ENCODE measurements at regions not wholly inside any gene's neighbourhood (a gene's known extent, or its start where the extent isn't known, plus 50 kb on each side); places are given as distances from the start of the nearest gene placed in this dataset.

DNA sequence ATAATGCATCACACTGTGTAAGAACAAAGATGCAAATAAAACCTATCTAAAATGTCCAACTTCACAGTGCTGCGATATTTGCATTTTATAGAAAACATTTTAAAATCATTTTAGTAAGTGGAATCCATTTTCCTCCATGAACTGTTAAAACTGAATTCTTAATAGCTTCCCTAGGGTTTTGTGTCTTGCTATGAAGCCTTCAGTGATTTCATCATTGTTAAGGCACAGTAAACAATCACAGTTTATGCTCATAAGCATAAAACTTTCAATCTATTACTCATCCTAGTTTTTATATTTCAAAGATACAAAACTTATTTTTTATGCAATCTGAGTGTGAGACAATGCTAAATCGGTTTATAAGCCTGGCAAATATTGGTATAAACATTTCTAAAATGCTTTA is 509.7 kb downstream of the TUSC7 start:
- Mint-ChIP-seq H3K9me3 (no peaks in the 10 kb centered on the region), H3K27me3 (no peaks in the 10 kb centered on the region), H3K4me1 (no peaks in the 10 kb centered on the region), H3K36me3 (no peaks in the 10 kb centered on the region), H3K4me3 (no peak overlapping the region), H3K27ac (no peak overlapping the region)

DNA sequence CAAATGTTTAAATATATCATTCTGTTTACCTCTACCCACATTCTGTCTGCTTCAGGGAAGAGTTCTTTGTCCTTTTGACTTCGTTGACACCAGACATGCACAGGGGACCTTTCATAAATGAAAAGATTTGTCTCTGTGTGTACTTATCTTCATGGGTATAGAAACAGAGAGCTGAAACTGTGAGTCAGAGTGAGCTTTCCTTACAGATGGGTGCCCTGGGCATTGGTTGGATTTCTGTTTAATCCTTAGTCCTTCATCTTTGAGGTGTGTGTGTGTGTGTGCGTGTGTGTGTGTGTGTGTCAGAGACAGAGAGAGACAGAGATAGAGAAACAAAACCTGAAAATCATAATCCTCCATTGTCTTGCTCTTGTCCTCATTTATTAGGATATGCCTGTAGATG is 517.4 kb downstream of the TUSC7 start:
- Mint-ChIP-seq H3K36me3 (no peaks in the 10 kb centered on the region), H3K4me1 (no peaks in the 10 kb centered on the region), H3K4me3 (no peak overlapping the region), H3K27ac (no peak overlapping the region), H3K9me3 (no peaks in the 10 kb centered on the region), H3K27me3 (no peaks in the 10 kb centered on the region)

DNA sequence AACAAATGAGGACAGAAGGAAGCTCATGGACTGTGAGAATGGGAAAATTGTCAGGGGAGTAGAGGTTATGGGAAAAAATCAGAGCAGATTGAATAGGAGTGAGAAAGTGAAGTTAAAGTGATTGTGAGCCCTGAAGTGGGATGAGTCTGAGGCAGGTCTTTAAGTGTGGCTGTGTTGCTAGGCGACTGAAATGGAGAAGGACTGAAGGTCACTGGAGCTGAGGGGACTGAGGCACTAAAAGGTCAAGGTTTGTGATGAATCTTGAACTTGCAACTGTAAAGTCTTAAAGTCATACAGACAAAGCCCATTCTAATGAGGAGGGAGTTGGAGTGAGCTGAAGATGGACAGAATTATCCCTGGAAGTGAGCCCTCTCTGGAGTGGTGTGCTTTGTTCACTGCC is 518.9 kb downstream of the TUSC7 start:
- Mint-ChIP-seq H3K27ac (no peak overlapping the region), H3K9me3 (peaks cover 4% of the 10 kb centered on the region), H3K4me3 (no peak overlapping the region), H3K27me3 (no peaks in the 10 kb centered on the region), H3K4me1 (no peaks in the 10 kb centered on the region), H3K36me3 (no peaks in the 10 kb centered on the region)

DNA sequence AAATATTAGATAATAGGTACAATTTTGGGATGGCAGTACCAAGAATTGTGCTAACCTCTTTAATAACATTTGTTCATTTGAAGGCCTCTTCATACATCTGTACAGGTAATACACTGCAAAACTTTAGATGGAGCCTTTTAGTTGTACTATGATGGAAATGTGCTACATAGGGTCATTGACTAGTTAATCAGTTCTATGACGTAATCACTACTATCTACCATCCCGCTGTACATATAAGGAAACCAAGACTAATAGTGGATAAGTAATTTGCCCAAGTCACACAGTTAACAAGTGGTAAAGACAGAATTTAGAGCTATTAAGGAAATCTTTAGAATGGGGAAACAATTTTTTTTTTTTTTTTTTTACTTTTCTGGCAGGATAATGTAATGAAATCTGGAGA is 521.3 kb downstream of the TUSC7 start:
- H3K36me3 Mint-ChIP-seq: no peaks in the 10 kb centered on the region
- peaks cover 4% of the 10 kb centered on the region for H3K9me3 Mint-ChIP-seq
- no peak overlapping the region for H3K27ac Mint-ChIP-seq
- H3K4me3 Mint-ChIP-seq: no peak overlapping the region
- no peaks in the 10 kb centered on the region for H3K4me1 Mint-ChIP-seq
- no peaks in the 10 kb centered on the region for H3K27me3 Mint-ChIP-seq

DNA sequence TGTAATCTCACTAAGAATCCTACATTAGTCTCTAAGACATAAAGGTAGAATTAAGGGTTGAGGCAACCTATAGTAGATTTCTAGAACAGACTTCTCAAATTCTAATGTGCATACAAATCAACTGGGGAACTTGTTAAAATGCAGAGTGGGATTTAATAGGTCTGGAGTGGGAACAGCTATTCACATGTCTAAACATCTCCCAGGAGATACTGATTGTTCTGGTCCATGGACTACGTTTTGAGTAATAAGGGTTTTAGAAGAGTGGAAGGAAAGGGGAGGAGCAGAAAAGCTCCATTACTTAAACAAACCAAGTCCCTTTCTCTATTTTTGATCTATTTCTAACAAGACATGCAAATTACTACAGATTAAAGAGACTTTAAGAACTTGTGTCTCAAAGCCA is 524.8 kb downstream of the TUSC7 start:
- Mint-ChIP-seq H3K36me3 (no peaks in the 10 kb centered on the region), H3K9me3 (peaks cover 4% of the 10 kb centered on the region), H3K27me3 (no peaks in the 10 kb centered on the region), H3K27ac (no peak overlapping the region), H3K4me1 (no peaks in the 10 kb centered on the region), H3K4me3 (no peak overlapping the region)

DNA sequence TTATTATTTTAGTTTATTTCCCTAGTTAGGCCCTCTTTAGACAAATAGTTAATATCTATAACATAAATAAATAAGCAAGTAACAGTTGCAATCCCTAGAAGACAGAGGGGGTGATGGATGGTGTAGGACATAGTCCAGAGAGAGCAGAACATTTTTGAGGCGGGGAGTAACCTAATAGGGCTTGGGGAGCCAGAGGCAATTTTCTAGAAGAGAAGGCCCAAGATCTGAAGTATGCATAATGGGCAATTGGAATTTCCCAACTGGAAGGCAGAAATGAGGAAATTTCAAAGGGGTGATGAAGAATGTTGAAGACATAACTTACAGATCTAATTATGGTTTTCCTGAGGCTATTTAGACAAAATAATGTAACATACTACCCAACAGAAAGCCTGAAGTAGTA is 525.7 kb downstream of the TUSC7 start:
- Mint-ChIP-seq H3K4me1 (no peaks in the 10 kb centered on the region), H3K27me3 (no peaks in the 10 kb centered on the region), H3K9me3 (peaks cover 4% of the 10 kb centered on the region), H3K27ac (no peak overlapping the region), H3K4me3 (no peak overlapping the region), H3K36me3 (no peaks in the 10 kb centered on the region)

DNA sequence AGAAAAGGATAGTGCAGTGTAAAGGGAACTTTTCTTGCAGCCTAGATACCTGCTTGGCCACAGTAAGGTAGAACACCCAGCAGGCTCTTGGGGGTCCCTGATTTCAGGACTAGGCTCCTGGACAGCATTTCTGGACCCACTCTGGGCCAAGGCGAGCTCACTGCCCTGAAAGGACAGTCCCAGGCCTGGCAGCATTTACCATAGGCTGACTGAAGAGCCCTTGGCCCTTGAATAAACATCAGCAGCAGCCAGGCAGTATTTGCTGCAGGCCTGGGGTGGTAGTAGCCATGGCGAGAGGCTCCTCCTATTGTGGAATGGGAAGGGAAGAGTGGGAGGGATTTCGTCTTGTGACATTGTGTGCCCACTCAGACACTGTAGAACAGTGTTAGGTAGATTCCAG is 529.2 kb downstream of the TUSC7 start:
- no peaks in the 10 kb centered on the region for H3K27me3 Mint-ChIP-seq
- no peak overlapping the region for H3K27ac Mint-ChIP-seq

DNA sequence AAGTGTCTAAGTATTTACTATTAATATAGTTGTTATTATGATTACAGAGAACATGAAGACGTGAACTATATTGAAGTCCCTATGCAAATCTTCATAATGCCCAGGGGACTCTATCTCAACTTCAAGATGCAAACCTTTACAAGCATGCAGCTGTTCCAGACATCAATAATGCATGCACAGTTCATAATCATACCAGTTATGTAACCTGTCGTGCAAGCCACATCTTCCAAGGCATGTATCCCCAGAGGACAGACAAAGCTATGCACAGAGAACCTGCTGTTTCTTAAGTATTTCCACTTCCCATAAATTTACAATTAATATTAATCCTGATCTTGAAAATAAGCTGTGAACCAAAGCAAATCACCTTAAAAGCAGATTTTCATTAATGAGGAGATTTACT is 534.1 kb downstream of the TUSC7 start:
- no peak overlapping the region for H3K27ac Mint-ChIP-seq
- H3K36me3 Mint-ChIP-seq: no peaks in the 10 kb centered on the region
- H3K27me3 Mint-ChIP-seq: no peaks in the 10 kb centered on the region
- H3K4me3 Mint-ChIP-seq: no peak overlapping the region
- no peaks in the 10 kb centered on the region for H3K9me3 Mint-ChIP-seq
- H3K4me1 Mint-ChIP-seq: no peaks in the 10 kb centered on the region

More for the DNA sequence above, 529.2 kb downstream of the TUSC7 start:
- Mint-ChIP-seq H3K36me3 (no peaks in the 10 kb centered on the region), H3K9me3 (no peaks in the 10 kb centered on the region), H3K4me3 (no peak overlapping the region), H3K4me1 (no peaks in the 10 kb centered on the region)

DNA sequence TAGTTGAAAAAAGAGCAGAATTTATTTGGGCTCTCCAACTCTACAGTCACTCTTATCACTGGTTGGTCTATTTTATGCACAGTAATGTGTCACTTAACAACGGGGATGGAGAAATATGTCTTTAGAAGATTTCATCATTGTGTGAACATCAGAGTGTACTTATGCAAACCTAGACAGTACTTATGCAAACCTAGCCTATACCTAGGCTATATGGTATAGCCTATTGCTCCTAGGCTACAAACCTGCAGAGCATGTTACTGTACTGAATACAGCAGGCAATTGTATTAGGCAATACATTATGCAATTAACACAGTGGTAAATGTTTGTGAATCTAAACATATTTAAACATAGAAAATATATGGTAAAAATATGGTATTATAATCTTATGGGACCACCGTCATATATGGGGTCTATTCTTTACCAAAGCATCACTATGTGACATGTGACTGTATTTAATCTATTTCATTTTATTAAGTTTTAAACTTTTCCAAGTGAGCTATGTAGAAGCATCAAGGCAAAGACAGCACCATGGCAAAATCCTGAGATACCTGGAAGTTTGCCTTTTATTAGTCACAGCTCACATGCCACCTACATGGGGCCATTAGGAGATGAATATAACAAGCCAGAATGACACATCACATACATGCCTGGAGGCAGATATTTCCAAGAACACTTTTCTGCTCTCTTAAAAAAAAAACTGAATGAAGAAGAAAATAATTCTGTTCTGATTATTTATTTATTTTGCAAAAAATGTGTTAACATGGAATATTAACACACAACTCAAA is 537.4 kb downstream of the TUSC7 start:
- H3K4me1 Mint-ChIP-seq: no peaks in the 10 kb centered on the region
- no peaks in the 10 kb centered on the region for H3K36me3 Mint-ChIP-seq
- H3K27me3 Mint-ChIP-seq: no peaks in the 10 kb centered on the region
- H3K27ac Mint-ChIP-seq: no peak overlapping the region
- H3K4me3 Mint-ChIP-seq: no peak overlapping the region
- H3K9me3 Mint-ChIP-seq: peaks cover 4% of the 10 kb centered on the region

DNA sequence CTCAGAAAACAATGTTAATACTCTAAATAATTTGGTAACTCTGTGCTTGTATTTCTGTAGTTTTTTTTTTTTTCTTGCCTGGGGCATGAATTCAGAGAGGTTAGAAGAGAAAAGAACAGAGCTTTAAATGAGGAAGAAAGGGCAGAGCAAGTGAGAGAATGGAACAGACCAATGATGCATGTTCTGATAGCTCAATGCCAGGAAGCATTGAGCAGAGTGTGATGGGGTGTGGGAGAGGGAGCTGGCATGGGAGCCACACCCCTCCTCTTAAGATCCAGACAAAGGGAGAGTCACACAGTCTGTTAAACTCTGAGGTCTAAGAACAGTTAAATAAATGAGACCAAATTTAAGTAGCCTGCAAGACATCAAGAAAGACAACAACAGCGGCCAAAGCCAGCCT is 538.6 kb downstream of the TUSC7 start:
- no peak overlapping the region for H3K27ac Mint-ChIP-seq
- H3K4me1 Mint-ChIP-seq: no peaks in the 10 kb centered on the region
- no peaks in the 10 kb centered on the region for H3K27me3 Mint-ChIP-seq
- H3K36me3 Mint-ChIP-seq: no peaks in the 10 kb centered on the region
- peaks cover 4% of the 10 kb centered on the region for H3K9me3 Mint-ChIP-seq
- H3K4me3 Mint-ChIP-seq: no peak overlapping the region

DNA sequence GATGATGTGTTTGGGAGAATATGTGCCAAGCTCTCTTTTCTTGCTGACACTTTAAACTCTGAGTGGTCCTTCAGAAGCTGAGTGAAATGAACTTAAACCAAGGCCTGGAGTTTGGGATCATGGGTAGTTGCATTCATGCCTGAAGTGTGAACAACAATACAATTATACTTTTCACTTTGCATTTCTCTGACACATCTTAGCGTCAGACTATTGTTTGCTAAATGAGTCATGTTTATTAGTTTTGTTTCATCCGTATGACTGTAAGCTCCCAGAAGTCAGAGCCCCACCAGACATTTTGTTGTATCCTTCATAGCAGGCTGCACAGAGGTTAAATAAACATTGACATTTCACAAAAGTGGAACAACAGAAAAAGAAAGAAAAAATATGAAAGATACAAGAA is 542.6 kb downstream of the TUSC7 start:
- Mint-ChIP-seq H3K36me3 (no peaks in the 10 kb centered on the region), H3K27me3 (no peaks in the 10 kb centered on the region), H3K4me3 (no peak overlapping the region), H3K4me1 (no peaks in the 10 kb centered on the region), H3K27ac (no peak overlapping the region), H3K9me3 (peaks cover 4% of the 10 kb centered on the region)

DNA sequence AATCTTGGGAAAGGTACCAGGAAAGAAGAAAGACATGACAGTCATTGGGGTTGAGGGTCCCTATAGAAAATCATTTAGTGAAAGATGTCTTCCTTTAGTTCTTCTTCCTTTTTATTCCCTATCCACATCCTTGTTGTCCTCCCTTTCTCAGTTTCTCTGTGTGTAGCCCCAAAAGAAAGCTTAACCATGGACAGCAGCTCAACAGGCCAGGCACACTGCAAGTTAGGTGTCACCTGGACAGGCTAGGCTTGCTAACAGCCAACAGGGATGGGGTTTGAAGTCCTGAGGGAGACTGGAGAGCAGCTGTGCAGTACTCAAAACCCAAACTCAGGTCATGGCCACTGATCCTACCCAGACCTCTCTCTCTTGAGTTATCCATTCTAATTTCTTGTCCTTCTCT is 543.1 kb downstream of the TUSC7 start:
- Mint-ChIP-seq H3K27ac (no peak overlapping the region), H3K36me3 (no peaks in the 10 kb centered on the region), H3K4me1 (no peaks in the 10 kb centered on the region), H3K9me3 (peaks cover 4% of the 10 kb centered on the region), H3K27me3 (no peaks in the 10 kb centered on the region), H3K4me3 (no peak overlapping the region)

DNA sequence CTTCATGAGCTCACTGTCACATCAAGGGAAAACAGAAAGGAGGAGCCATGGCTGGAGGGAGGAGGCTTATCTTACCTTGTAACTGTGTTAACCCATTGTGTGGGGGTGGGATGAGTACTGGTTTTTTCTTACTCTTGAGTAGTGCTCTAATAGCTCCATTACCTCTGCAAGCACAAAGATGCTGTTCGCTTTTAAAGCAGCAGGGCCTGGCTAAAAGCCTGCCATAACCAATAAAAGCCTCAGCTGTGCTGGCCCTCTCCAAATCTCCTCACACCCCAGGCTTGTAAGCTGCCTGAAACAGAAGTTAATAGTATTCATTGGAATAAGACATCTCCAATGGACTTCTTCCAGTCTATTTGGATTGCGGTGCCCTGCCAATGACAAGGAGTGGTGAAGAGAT is 544.1 kb downstream of the TUSC7 start:
- Mint-ChIP-seq H3K4me3 (no peak overlapping the region), H3K4me1 (no peaks in the 10 kb centered on the region), H3K36me3 (no peaks in the 10 kb centered on the region), H3K27me3 (no peaks in the 10 kb centered on the region), H3K27ac (no peak overlapping the region), H3K9me3 (peaks cover 4% of the 10 kb centered on the region)

DNA sequence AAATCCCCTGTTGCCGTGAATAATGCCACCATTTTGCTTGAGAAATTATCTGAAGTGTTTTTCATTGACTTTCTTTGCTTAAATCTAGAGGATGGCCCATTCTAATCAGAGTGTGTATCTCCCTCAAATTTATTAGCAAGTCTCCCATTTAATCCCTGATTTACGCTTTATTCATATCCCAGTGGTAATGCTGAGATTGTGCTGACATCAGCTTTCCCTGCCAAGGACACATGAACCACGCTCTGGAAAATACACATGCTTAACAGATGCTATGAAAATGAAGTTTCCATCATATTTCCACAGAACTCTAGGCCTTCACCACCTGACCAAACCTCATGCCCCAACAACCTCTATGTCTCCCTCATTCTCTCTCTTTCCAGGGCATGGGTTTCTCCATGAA is 545.4 kb downstream of the TUSC7 start:
- Mint-ChIP-seq H3K27ac (no peak overlapping the region), H3K36me3 (no peaks in the 10 kb centered on the region), H3K4me1 (no peaks in the 10 kb centered on the region), H3K4me3 (no peak overlapping the region), H3K9me3 (peaks cover 4% of the 10 kb centered on the region), H3K27me3 (no peaks in the 10 kb centered on the region)

DNA sequence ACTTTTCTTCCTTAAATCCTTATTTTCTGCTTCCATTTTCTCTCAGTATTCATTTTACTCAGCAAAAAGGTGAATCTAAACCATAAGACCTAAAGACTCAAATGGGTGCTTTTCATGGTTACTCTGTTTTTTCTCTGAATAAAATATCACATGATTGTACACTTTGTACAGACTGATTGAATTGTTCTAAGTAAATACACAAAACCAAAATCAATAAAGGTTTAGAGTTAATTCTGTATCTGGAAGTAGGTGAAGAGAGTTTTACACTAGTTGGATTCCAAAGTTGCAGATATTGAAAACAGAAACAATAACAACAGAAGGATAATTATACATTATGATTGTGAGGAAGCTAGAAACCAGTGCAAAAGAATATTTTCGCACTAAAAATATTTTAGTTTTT is 546.2 kb downstream of the TUSC7 start:
- no peak overlapping the region for H3K4me3 Mint-ChIP-seq

DNA sequence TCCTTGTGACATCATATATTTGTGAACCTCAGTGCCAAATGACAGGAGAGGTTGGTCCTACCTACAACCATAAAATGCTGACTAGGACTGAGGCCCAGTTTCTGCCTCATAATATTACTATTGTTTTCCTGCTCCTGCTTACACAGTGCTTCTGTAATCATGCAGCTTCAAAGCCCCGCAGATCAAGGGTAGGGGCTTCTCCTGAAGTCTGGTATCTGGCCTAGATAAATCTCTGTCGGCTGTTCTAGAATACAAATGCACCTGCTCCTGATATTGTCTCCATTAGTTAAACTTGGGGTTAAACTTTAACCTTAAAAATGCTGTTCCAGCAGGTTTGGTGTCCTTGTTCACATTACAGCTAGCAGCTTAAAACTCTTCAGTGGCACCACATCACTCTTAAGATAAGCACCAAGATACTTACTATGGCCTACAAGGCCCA is 552.4 kb downstream of the TUSC7 start:
- no peaks in the 10 kb centered on the region for H3K36me3 Mint-ChIP-seq
- no peak overlapping the region for H3K4me3 Mint-ChIP-seq
- H3K9me3 Mint-ChIP-seq: peaks cover 5% of the 10 kb centered on the region
- no peak overlapping the region for H3K27ac Mint-ChIP-seq
- H3K27me3 Mint-ChIP-seq: no peaks in the 10 kb centered on the region
- no peaks in the 10 kb centered on the region for H3K4me1 Mint-ChIP-seq

More for the DNA sequence above, 546.2 kb downstream of the TUSC7 start:
- Mint-ChIP-seq H3K36me3 (no peaks in the 10 kb centered on the region), H3K27me3 (no peaks in the 10 kb centered on the region), H3K27ac (no peak overlapping the region), H3K4me1 (no peaks in the 10 kb centered on the region), H3K9me3 (peaks cover 2% of the 10 kb centered on the region)

DNA sequence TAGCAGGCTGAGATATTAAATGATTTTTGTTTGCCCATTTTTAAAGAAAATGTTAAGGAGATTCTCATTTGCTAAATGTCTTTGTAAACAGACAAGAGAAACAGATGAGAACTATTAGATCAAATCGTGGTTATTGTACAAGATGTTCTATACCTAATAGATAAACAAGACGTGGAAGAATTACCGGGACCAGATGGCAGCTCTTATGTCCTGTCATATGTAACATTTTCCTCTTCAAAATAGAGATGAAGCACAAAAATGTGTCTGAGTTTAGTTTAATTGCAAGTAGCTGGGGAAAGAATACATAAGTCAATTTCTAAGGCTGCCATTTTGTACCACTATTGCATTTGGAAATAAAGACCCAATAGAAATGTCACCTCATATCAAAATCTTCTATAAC is 553.7 kb downstream of the TUSC7 start:
- no peaks in the 10 kb centered on the region for H3K36me3 Mint-ChIP-seq
- H3K4me3 Mint-ChIP-seq: no peak overlapping the region
- peaks cover 5% of the 10 kb centered on the region for H3K9me3 Mint-ChIP-seq
- no peaks in the 10 kb centered on the region for H3K4me1 Mint-ChIP-seq
- no peak overlapping the region for H3K27ac Mint-ChIP-seq
- no peaks in the 10 kb centered on the region for H3K27me3 Mint-ChIP-seq
